ENCODE measurements at regions not wholly inside any gene's neighbourhood (a gene's known extent, or its start where the extent isn't known, plus 50 kb on each side); places are given as distances from the start of the nearest gene placed in this dataset. TPM values are rescaled to one million over a fixed set of nuclear protein-coding genes. Genes with fewer than 3 reads are reported as not detected.

- Histone ChIP-seq H3K4me1 (ENCODE audit: control insufficient read depth in 3 of 3, insufficient read depth in 3 of 3, low read length in 3 of 3) (no peaks in the 10 kb centered on the region), H3K4me3 (ENCODE audit: low read length in 3 of 3) (no peak overlapping the region), H3K9me3 (ENCODE audit: control insufficient read depth in 3 of 3, low read length in 3 of 3) (no peaks in the 10 kb centered on the region), H3K27ac (ENCODE audit: low read depth, low read length) (no peak overlapping the region), H3K36me3 (ENCODE audit: control insufficient read depth in 3 of 3, insufficient read depth in 3 of 3, low read length in 3 of 3) (no peaks in the 10 kb centered on the region), H3K9ac (ENCODE audit: low read depth in 1 of 3, low read length in 3 of 3) (no peak overlapping the region), H3K27me3 (ENCODE audit: control insufficient read depth in 3 of 3, insufficient read depth in 3 of 3, low read length in 3 of 3) (no peaks in the 10 kb centered on the region)
Measured at GRCh38 chr15:68001811-68002210, 52.3 kb upstream of the PIAS1 start.

GRCh38 chr15:68003297-68003696 is 50.8 kb upstream of the PIAS1 start:
- Histone ChIP-seq H3K4me1 (ENCODE audit: control insufficient read depth in 3 of 3, insufficient read depth in 3 of 3, low read length in 3 of 3) (no peaks in the 10 kb centered on the region), H3K9me3 (ENCODE audit: control insufficient read depth in 3 of 3, low read length in 3 of 3) (no peaks in the 10 kb centered on the region), H3K9ac (ENCODE audit: low read depth in 1 of 3, low read length in 3 of 3) (no peak overlapping the region), H3K27me3 (ENCODE audit: control insufficient read depth in 3 of 3, insufficient read depth in 3 of 3, low read length in 3 of 3) (no peaks in the 10 kb centered on the region), H3K36me3 (ENCODE audit: control insufficient read depth in 3 of 3, insufficient read depth in 3 of 3, low read length in 3 of 3) (no peaks in the 10 kb centered on the region), H3K27ac (ENCODE audit: low read depth, low read length) (no peak overlapping the region), H3K4me3 (ENCODE audit: low read length in 3 of 3) (no peak overlapping the region)

Small RNA genes lying in the stretch of these regions (small RNA-seq; reads per million reads assigned to genes)
- gene AC022254.1, result not detected

Measured in skeletal muscle tissue (tissue), 4 donors.